B cell (primary cell): ENCODE measurements at regions not wholly inside any gene's neighbourhood (a gene's known extent, or its start where the extent isn't known, plus 50 kb on each side); places are given as distances from the start of the nearest gene placed in this dataset.

Source experiments
- EZH2 ChIP-seq: IDR thresholded peaks from 2 replicates; pipeline ENCODE4 v1.6.1; 2012; ENCODE audit warnings: borderline replicate concordance, low read depth, mild to moderate bottlenecking, moderate library complexity, low read length; ENCODE audit not compliant: insufficient read depth, poor library complexity, severe bottlenecking
- TF ChIP-seq, protein P1 (sequence below): fragments of 200-600 bp; IDR thresholded peaks from one replicate; pipeline ENCODE4 v1.8.0; 2022; ENCODE audit warnings: antibody characterized with exemption, mild to moderate bottlenecking

DNA sequence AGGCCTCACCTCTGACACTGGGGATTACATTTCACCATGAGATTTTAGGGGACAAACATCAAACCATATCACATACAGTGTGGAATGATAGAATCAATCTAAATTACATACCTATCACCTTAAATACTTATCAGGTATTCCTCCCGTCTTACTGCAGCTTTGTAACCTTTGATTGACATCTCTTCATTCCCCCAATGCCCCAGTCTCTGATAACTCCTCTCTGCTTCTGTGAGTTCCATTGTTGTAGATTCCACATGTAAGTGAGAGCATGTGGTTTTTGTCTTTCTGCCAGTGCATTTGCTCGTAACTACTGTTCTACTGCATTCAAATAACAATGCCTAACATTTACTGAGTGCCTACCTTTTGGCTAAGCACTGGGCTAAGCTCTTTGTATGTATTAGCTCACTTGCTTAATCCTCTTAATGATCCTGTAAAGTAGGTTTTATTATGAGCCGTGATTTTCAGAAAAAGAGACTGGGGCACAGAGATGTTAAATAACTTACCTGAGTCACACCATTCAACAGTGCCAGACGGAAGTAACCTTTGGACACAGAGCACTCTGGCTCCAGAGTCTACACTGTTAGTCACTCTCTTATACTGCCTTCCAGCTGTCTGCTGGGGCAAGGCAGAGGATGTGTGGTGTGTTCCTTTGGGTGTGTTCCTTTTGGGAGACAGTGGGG is 63.7 kb upstream of the ESX1 start:
- TF ChIP-seq EZH2: no peak
- TF ChIP-seq, protein P1, sequence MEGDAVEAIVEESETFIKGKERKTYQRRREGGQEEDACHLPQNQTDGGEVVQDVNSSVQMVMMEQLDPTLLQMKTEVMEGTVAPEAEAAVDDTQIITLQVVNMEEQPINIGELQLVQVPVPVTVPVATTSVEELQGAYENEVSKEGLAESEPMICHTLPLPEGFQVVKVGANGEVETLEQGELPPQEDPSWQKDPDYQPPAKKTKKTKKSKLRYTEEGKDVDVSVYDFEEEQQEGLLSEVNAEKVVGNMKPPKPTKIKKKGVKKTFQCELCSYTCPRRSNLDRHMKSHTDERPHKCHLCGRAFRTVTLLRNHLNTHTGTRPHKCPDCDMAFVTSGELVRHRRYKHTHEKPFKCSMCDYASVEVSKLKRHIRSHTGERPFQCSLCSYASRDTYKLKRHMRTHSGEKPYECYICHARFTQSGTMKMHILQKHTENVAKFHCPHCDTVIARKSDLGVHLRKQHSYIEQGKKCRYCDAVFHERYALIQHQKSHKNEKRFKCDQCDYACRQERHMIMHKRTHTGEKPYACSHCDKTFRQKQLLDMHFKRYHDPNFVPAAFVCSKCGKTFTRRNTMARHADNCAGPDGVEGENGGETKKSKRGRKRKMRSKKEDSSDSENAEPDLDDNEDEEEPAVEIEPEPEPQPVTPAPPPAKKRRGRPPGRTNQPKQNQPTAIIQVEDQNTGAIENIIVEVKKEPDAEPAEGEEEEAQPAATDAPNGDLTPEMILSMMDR: no peak
